ENCODE measurements at regions not wholly inside any gene's neighbourhood (a gene's known extent, or its start where the extent isn't known, plus 50 kb on each side); places are given as distances from the start of the nearest gene placed in this dataset.

- no peak for FAIRE-seq
- no peak for DNase-seq (ENCODE audit: extremely low spot score, insufficient read length, low read depth)
These were observed 230.8 kb upstream of the CST7 start for GRCh38 chr20:24718277-24718676.

- FAIRE-seq (no peak), DNase-seq (ENCODE audit: extremely low spot score, insufficient read length, low read depth) (no peak)
These were observed 230.4 kb upstream of the CST7 start for GRCh38 chr20:24718696-24719095.

GRCh38 chr20:24720957-24721356 lies 228.1 kb upstream of the CST7 start:
- FAIRE-seq = no peak
- DNase-seq (ENCODE audit: extremely low spot score, insufficient read length, low read depth) = no peak

- FAIRE-seq (no peak), DNase-seq (ENCODE audit: extremely low spot score, insufficient read length, low read depth) (no peak)
These were observed 227.0 kb upstream of the CST7 start for GRCh38 chr20:24721891-24722568.

- DNase-seq (ENCODE audit: extremely low spot score, insufficient read length, low read depth) (no peak), FAIRE-seq (no peak)
These were observed 226.5 kb upstream of the CST7 start for GRCh38 chr20:24722586-24722985.

GRCh38 chr20:24723186-24723585 lies 225.9 kb upstream of the CST7 start:
- FAIRE-seq (no peak), DNase-seq (ENCODE audit: extremely low spot score, insufficient read length, low read depth) (no peak)

- FAIRE-seq = no peak
These were observed 225.3 kb upstream of the CST7 start for GRCh38 chr20:24723647-24724352.

GRCh38 chr20:24724982-24725533 lies 224.0 kb upstream of the CST7 start:
- no peak for FAIRE-seq

More at GRCh38 chr20:24723647-24724352, 225.3 kb upstream of the CST7 start:
- no peak for DNase-seq (ENCODE audit: extremely low spot score, insufficient read length, low read depth)

GRCh38 chr20:24727795-24728194 lies 221.3 kb upstream of the CST7 start:
- FAIRE-seq = no peak

More at GRCh38 chr20:24724982-24725533, 224.0 kb upstream of the CST7 start:
- no peak for DNase-seq (ENCODE audit: extremely low spot score, insufficient read length, low read depth)

GRCh38 chr20:24729896-24730605 lies 219.0 kb upstream of the CST7 start:
- DNase-seq (ENCODE audit: extremely low spot score, insufficient read length, low read depth) (no peak), FAIRE-seq (no peak)

More at GRCh38 chr20:24727795-24728194, 221.3 kb upstream of the CST7 start:
- no peak for DNase-seq (ENCODE audit: extremely low spot score, insufficient read length, low read depth)

- FAIRE-seq = no peak
- no peak for DNase-seq (ENCODE audit: extremely low spot score, insufficient read length, low read depth)
These were observed 218.3 kb upstream of the CST7 start for GRCh38 chr20:24730750-24731149.

GRCh38 chr20:24731312-24731711 lies 217.8 kb upstream of the CST7 start:
- DNase-seq (ENCODE audit: extremely low spot score, insufficient read length, low read depth) = no peak
- no peak for FAIRE-seq

GRCh38 chr20:24732076-24732475 lies 217.0 kb upstream of the CST7 start:
- DNase-seq (ENCODE audit: extremely low spot score, insufficient read length, low read depth) = no peak
- FAIRE-seq = no peak

GRCh38 chr20:24732599-24732998 lies 216.5 kb upstream of the CST7 start:
- FAIRE-seq (no peak), DNase-seq (ENCODE audit: extremely low spot score, insufficient read length, low read depth) (no peak)

- FAIRE-seq (no peak), DNase-seq (ENCODE audit: extremely low spot score, insufficient read length, low read depth) (no peak)
These were observed 215.7 kb upstream of the CST7 start for GRCh38 chr20:24733416-24733815.

GRCh38 chr20:24734139-24734538 lies 214.9 kb upstream of the CST7 start:
- FAIRE-seq (no peak), DNase-seq (ENCODE audit: extremely low spot score, insufficient read length, low read depth) (no peak)

- no peak for DNase-seq (ENCODE audit: extremely low spot score, insufficient read length, low read depth)
- no peak for FAIRE-seq
These were observed 213.8 kb upstream of the CST7 start for GRCh38 chr20:24735263-24735662.

GRCh38 chr20:24736131-24736843 lies 212.8 kb upstream of the CST7 start:
- no peak for FAIRE-seq
- DNase-seq (ENCODE audit: extremely low spot score, insufficient read length, low read depth) = no peak

- FAIRE-seq (no peak), DNase-seq (ENCODE audit: extremely low spot score, insufficient read length, low read depth) (no peak)
These were observed 212.2 kb upstream of the CST7 start for GRCh38 chr20:24736844-24737211.

- FAIRE-seq = no peak
- no peak for DNase-seq (ENCODE audit: extremely low spot score, insufficient read length, low read depth)
These were observed 211.7 kb upstream of the CST7 start for GRCh38 chr20:24737212-24737850.
